ENCODE measurements at regions not wholly inside any gene's neighbourhood (a gene's known extent, or its start where the extent isn't known, plus 50 kb on each side); places are given as distances from the start of the nearest gene placed in this dataset.

DNA sequence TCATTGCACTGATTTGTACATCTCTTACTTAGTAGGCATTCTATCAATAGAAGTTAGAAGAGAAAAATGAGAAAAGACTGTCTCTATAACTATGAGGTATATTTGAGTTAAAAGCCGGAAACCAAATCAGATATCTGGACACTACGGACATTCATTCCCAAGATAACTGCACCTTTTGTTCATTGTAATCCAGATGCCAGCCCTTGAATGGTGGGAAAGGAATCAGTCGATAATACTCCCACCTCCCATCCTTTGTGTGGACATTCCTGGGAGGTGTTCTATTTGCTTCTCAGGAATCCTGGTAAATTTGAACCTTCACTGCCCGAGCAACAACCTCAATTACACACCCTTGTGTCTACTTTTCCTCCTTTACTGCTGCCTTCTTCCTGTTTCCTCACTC, 225.2 kb downstream of the CHD9NB start:
- Histone ChIP-seq H3K4me3 (no peak overlapping the region), H3K36me3 (ENCODE audit: insufficient read depth, low read length) (no peaks in the 10 kb centered on the region), H3K9me3 (ENCODE audit: low read depth, low read length) (no peaks in the 10 kb centered on the region), H3K9ac (ENCODE audit: insufficient read length) (no peak overlapping the region), H3K27ac (no peak overlapping the region)
- TF ChIP-seq POLR2AphosphoS5 (IDR thresholded peaks at IDR 0.05; ENCODE audit: borderline replicate concordance, low read depth, low read length) (no peak), FOXP2 (optimal IDR thresholded peaks at IDR 0.05; ENCODE audit: control extremely low read depth, extremely low read length, insufficient read depth) (no peak), EZH2 (IDR thresholded peaks at IDR 0.05) (no peak)
- DNase-seq (ENCODE audit: low read depth, low spot score) = no peak

DNA sequence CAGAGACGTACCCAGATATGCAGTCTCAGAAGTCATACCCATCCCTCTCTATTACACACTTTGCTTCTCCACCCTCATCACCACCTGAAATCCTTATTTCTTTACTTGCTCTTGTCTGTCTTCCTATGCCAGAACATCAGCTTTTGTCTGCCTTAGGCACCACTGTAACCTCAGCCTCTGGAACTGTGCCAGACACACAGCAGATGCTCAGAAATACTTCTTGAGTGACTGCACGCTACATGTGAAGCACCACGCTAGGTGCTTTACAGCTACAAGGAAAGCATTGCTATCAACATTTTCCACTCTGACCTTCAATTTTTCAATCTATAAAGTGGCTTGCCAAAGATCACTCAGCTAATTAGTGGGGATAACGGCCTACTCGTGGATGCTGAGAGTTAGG, 226.8 kb downstream of the CHD9NB start:
- H3K9ac ChIP-seq (ENCODE audit: insufficient read length) = no peak overlapping the region
- DNase-seq (ENCODE audit: low read depth, low spot score) = no peak
- no peaks in the 10 kb centered on the region for H3K36me3 ChIP-seq (ENCODE audit: insufficient read depth, low read length)
- H3K27ac ChIP-seq = no peak overlapping the region
- no peak overlapping the region for H3K4me3 ChIP-seq
- H3K9me3 ChIP-seq (ENCODE audit: low read depth, low read length) = no peaks in the 10 kb centered on the region
- TF ChIP-seq POLR2AphosphoS5 (IDR thresholded peaks at IDR 0.05; ENCODE audit: borderline replicate concordance, low read depth, low read length) (no peak), FOXP2 (optimal IDR thresholded peaks at IDR 0.05; ENCODE audit: control extremely low read depth, extremely low read length, insufficient read depth) (no peak), EZH2 (IDR thresholded peaks at IDR 0.05) (no peak)

DNA sequence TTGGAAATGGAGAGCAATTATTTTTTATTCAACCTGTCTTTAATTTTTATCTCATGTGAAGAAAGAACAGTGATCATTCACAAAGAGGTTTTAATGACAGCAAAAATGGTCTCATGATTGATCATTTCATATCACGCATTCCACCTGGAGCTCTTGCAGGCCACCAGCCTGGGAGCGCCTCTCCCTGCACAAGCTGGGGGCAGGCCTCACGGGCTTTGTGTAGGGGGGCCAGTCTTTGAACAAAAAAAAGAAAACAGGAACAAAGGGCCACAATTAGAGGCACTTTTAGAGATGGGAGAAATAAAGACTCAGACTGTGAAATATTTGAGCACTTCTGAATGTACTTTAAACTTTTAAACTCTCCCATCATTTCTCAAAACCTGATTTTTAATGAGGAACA, 232.9 kb downstream of the CHD9NB start:
- no peak overlapping the region for H3K9ac ChIP-seq (ENCODE audit: insufficient read length)
- no peaks in the 10 kb centered on the region for H3K9me3 ChIP-seq (ENCODE audit: low read depth, low read length)
- DNase-seq (ENCODE audit: low read depth, low spot score) = no peak
- no peak for TF ChIP-seq EZH2 (IDR thresholded peaks at IDR 0.05)
- TF ChIP-seq FOXP2 (optimal IDR thresholded peaks at IDR 0.05; ENCODE audit: control extremely low read depth, extremely low read length, insufficient read depth) = no peak
- TF ChIP-seq POLR2AphosphoS5 (IDR thresholded peaks at IDR 0.05; ENCODE audit: borderline replicate concordance, low read depth, low read length) = no peak
- no peaks in the 10 kb centered on the region for H3K36me3 ChIP-seq (ENCODE audit: insufficient read depth, low read length)
- no peak overlapping the region for H3K4me3 ChIP-seq
- no peak overlapping the region for H3K27ac ChIP-seq

DNA sequence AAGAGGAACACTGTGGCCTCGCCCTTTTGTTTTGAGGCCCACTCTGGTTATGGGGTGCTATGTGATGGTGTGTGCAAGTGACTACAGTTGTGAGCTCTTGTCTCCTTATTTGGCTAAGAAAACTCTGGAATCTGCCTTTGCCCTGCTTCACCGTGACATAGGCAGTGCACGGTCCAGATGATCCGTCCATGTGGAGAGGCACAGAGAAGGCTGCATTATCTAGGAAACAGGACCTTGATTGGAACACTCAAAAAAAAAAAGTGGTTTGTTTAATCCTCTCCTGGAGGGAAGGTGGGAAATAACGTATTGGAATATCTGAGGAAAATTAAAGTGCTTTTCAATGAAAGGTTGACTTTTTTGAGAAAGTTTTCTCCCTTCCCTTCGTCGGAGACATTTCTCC, 233.3 kb downstream of the CHD9NB start:
- DNase-seq (ENCODE audit: low read depth, low spot score) = no peak
- no peaks in the 10 kb centered on the region for H3K9me3 ChIP-seq (ENCODE audit: low read depth, low read length)
- no peak overlapping the region for H3K4me3 ChIP-seq
- no peak for TF ChIP-seq EZH2 (IDR thresholded peaks at IDR 0.05)
- TF ChIP-seq FOXP2 (optimal IDR thresholded peaks at IDR 0.05; ENCODE audit: control extremely low read depth, extremely low read length, insufficient read depth) = no peak
- TF ChIP-seq POLR2AphosphoS5 (IDR thresholded peaks at IDR 0.05; ENCODE audit: borderline replicate concordance, low read depth, low read length) = no peak
- no peak overlapping the region for H3K9ac ChIP-seq (ENCODE audit: insufficient read length)
- no peaks in the 10 kb centered on the region for H3K36me3 ChIP-seq (ENCODE audit: insufficient read depth, low read length)
- H3K27ac ChIP-seq = no peak overlapping the region

DNA sequence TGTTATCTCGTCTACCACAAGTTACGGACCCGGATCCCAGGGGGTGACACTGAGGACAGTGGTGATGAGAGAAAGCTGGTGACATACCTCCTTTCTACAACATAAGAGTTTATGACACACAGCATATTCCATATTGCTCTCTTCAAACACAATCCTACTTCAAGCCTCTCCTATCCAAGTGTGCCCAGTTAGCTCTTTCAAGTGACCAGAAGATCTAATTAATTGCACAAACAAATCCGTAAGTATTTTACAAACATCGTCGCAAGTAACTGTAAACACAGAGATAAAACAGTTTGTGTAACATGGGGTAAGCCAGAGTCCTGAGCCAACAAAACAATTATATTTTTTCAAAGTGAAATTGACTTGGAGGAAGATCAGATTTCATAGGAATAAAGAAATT, 235.0 kb downstream of the CHD9NB start:
- Histone ChIP-seq H3K9ac (ENCODE audit: insufficient read length) (no peak overlapping the region), H3K9me3 (ENCODE audit: low read depth, low read length) (no peaks in the 10 kb centered on the region), H3K4me3 (no peak overlapping the region), H3K27ac (no peak overlapping the region), H3K36me3 (ENCODE audit: insufficient read depth, low read length) (no peaks in the 10 kb centered on the region)
- TF ChIP-seq POLR2AphosphoS5 (IDR thresholded peaks at IDR 0.05; ENCODE audit: borderline replicate concordance, low read depth, low read length) (no peak), EZH2 (IDR thresholded peaks at IDR 0.05) (no peak), FOXP2 (optimal IDR thresholded peaks at IDR 0.05; ENCODE audit: control extremely low read depth, extremely low read length, insufficient read depth) (no peak)
- DNase-seq (ENCODE audit: low read depth, low spot score) = no peak

DNA sequence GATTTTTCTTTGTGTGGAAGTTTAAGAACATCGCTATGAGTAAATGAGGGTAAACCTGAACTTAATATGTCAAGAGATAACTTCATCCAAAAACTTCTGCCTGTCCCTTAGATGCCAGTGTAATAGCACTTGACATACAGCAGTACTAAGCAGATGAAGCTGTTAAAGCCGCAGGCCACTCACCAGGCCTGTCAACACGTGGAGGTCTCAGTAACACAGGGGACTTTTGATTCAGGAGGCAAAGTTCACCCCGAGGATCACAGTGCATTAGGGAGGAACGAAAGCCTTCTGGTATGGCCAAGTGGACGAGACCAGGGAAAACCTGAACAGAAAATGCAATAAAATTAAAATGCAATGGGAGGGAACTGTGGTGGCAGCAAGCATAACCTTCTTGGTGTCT, 235.7 kb downstream of the CHD9NB start:
- H3K9me3 ChIP-seq (ENCODE audit: low read depth, low read length) = no peaks in the 10 kb centered on the region
- H3K27ac ChIP-seq = no peak overlapping the region
- TF ChIP-seq EZH2 (IDR thresholded peaks at IDR 0.05) (no peak), FOXP2 (optimal IDR thresholded peaks at IDR 0.05; ENCODE audit: control extremely low read depth, extremely low read length, insufficient read depth) (no peak)
- no peak overlapping the region for H3K9ac ChIP-seq (ENCODE audit: insufficient read length)
- DNase-seq (ENCODE audit: low read depth, low spot score) = no peak
- no peak overlapping the region for H3K4me3 ChIP-seq
- H3K36me3 ChIP-seq (ENCODE audit: insufficient read depth, low read length) = no peaks in the 10 kb centered on the region

DNA sequence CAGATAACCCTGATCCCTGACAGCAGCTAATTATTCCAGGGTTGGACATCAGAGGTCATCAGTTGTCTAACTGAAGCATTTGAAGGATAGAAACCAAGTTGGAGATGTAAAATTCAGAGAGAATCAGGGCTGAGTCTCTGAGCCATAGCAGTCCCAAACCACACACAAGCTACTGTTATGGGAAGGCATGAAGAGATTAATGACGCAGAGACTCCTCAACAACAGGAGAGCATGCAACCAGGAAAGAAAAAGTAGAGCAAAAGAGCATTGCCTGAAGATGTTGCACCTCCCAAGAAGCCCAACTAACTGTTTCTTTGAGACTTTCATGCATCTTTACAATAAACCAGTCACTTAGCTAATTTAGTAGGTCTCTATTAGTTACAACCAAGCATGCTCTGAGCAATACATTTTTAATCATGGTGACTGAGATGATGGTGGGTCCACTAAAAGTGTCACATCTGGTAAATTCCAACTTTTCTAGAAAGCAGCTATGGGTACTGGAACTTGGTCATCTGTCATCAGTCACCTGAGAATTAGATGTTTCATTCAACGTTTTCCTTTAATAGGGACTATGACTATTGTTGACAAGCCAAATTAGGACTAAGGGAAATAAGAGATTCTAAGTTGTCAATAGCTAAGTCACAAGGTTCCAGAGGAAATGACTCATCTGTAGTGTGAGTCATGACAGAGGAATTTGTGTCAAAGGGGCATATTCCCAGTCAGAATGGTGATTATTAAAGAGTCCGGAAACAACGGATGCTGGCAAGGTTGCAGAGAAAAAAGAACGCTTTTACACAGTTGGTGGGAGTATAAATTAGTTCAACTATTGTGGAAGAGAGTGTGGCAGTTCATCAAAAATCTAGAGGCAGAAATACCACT, 239.8 kb downstream of the CHD9NB start:
- H3K4me3 ChIP-seq = no peak overlapping the region
- no peaks in the 10 kb centered on the region for H3K9me3 ChIP-seq (ENCODE audit: low read depth, low read length)
- no peak for DNase-seq (ENCODE audit: low read depth, low spot score)
- no peaks in the 10 kb centered on the region for H3K36me3 ChIP-seq (ENCODE audit: insufficient read depth, low read length)
- no peak overlapping the region for H3K27ac ChIP-seq
- no peak overlapping the region for H3K9ac ChIP-seq (ENCODE audit: insufficient read length)
- TF ChIP-seq POLR2AphosphoS5 (IDR thresholded peaks at IDR 0.05; ENCODE audit: borderline replicate concordance, low read depth, low read length) (no peak), EZH2 (IDR thresholded peaks at IDR 0.05) (no peak), FOXP2 (optimal IDR thresholded peaks at IDR 0.05; ENCODE audit: control extremely low read depth, extremely low read length, insufficient read depth) (no peak)

DNA sequence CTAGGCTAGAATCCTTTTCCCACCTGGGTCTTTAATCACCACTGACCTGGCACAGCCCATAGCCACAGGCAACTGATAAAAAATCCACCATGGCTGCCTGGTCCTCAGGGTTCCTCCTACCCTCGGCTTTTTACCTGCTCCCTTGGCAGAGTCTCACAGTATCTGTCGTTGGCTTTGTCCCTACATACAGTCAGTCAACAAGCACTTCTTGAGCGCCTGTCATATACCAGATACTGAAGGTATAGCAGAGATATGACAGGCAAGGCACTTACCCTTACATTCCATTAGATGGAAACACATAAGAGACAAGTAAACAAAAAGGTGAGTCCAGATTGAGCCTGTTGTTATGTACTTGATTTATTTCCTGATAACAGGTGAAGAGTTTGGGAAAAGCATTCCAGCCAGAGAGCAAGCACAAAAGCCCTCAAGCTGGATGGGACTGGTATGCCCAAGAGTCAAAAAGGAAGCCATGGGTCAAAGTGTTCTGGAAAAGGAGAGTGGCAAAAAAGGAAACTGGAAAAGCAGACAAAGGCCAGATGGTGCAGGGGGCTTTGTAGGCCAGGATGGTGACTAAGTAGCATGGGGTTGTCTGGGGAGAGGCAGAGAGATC, 247.0 kb downstream of the CHD9NB start:
- H3K27ac ChIP-seq = no peak overlapping the region
- DNase-seq (ENCODE audit: low read depth, low spot score) = no peak
- H3K4me3 ChIP-seq = no peak overlapping the region
- no peak overlapping the region for H3K9ac ChIP-seq (ENCODE audit: insufficient read length)
- no peaks in the 10 kb centered on the region for H3K36me3 ChIP-seq (ENCODE audit: insufficient read depth, low read length)
- H3K9me3 ChIP-seq (ENCODE audit: low read depth, low read length) = no peaks in the 10 kb centered on the region
- TF ChIP-seq EZH2 (IDR thresholded peaks at IDR 0.05) = no peak
- no peak for TF ChIP-seq FOXP2 (optimal IDR thresholded peaks at IDR 0.05; ENCODE audit: control extremely low read depth, extremely low read length, insufficient read depth)
- no peak for TF ChIP-seq POLR2AphosphoS5 (IDR thresholded peaks at IDR 0.05; ENCODE audit: borderline replicate concordance, low read depth, low read length)
